Esophagus squamous epithelium (tissue), 5 donors: ENCODE measurements at regions not wholly inside any gene's neighbourhood (a gene's known extent, or its start where the extent isn't known, plus 50 kb on each side); places are given as distances from the start of the nearest gene placed in this dataset.
"Not testable (repeated sequence)": the region's sequence is repeated elsewhere in the genome, so short reads cannot be mapped to it uniquely, and the experiment has no call there.

ENCODE experiments used
- DNase-seq: peaks from one replicate; lab custom pipeline; 2025; lab: John Stamatoyannopoulos, UW
- H3K27ac ChIP-seq, 4 donors: fragments of 200-600 bp; sonication (generic); one replicate each; pipeline ENCODE4 v1.5.1; 2016 to 2019; ENCODE audit warnings: mild to moderate bottlenecking in 1 of 4
- H3K27me3 ChIP-seq, 4 donors: fragments of 200-600 bp; sonication (generic); 1 replicate in 3 of 4; 2 replicates in 1 of 4; pipeline versions ENCODE4 v1.5.1 to v1.6.0; 2017 to 2021; ENCODE audit warnings: antibody characterized with exemption in 1 of 4
- H3K36me3 ChIP-seq, 3 donors: fragments of 200-600 bp; sonication (generic); one replicate each; pipeline ENCODE4 v1.5.1; 2016 to 2019
- H3K4me1 ChIP-seq, 3 donors: fragments of 200-600 bp; sonication (generic); one replicate each; pipeline ENCODE4 v1.5.1; 2017 to 2019
- H3K4me3 ChIP-seq, 4 donors: fragments of 200-600 bp; sonication (generic); 1 replicate in 3 of 4; 2 replicates in 1 of 4; pipeline ENCODE4 v1.5.1; 2016 to 2019; ENCODE audit warnings: mild to moderate bottlenecking in 2 of 4, moderate library complexity in 1 of 4
- H3K9me3 ChIP-seq, 3 donors: fragments of 200-600 bp; sonication (generic); one replicate each; pipeline ENCODE4 v1.5.1; 2016 to 2019
- POLR2A ChIP-seq, 4 donors: fragments of 450-650 bp; IDR thresholded peaks; one replicate each; pipeline ENCODE4 v1.6.1; 2017; ENCODE audit warnings: antibody characterized with exemption in 4 of 4, mild to moderate bottlenecking in 4 of 4, moderate library complexity in 3 of 4
- WGBS, 2 donors: methylation state at CpG; one replicate each; pipeline ENCODE4 v1.1.5; 2018; 5-methylcytosine and 5-hydroxymethylcytosine counted together
- intact Hi-C: fragments of 100-400 bp; cut with DNase I; formaldehyde crosslinking; loops from one replicate; pipeline ENCODE4 v1.15.0; 2022
- TF ChIP-seq, protein P1 (sequence below), 6 experiments: fragments of 450-650 bp in 4 of 6; fragments of 200-600 bp in 2 of 6; sonication (generic) in 2 of 6; IDR thresholded peaks; one replicate each; pipeline ENCODE4 v1.5.1; 2016 to 2019; ENCODE audit warnings: antibody characterized with exemption in 6 of 6, mild to moderate bottlenecking in 4 of 6, moderate library complexity in 4 of 6
- donor health status: DM: yes; HTN: yes; CAD: no.

DNA sequence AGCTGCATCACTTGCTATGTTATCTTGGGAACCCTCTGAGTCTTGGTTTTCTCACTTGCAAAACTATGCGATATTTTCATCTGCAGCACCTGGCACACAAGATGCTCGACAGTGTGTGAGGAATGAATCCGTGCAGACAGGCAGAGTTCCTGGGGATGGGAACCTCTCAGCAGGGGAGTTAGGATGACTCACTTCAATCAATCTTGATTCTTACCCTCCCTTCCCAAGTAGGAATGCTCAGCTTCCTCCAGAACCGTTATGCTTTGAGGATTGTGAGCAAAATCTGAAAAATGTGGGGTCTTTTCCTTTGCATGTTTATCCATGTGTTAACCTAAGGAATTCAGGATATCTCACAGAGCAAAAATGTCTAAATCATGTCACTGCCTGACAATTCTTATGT, 68.9 kb upstream of the HNF1B start:
- H3K36me3 ChIP-seq: no peaks in the 10 kb centered on the region
- no peaks in the 10 kb centered on the region for H3K9me3 ChIP-seq
- no peak for TF ChIP-seq POLR2A (IDR thresholded peaks at IDR 0.05)
- TF ChIP-seq, protein P1, sequence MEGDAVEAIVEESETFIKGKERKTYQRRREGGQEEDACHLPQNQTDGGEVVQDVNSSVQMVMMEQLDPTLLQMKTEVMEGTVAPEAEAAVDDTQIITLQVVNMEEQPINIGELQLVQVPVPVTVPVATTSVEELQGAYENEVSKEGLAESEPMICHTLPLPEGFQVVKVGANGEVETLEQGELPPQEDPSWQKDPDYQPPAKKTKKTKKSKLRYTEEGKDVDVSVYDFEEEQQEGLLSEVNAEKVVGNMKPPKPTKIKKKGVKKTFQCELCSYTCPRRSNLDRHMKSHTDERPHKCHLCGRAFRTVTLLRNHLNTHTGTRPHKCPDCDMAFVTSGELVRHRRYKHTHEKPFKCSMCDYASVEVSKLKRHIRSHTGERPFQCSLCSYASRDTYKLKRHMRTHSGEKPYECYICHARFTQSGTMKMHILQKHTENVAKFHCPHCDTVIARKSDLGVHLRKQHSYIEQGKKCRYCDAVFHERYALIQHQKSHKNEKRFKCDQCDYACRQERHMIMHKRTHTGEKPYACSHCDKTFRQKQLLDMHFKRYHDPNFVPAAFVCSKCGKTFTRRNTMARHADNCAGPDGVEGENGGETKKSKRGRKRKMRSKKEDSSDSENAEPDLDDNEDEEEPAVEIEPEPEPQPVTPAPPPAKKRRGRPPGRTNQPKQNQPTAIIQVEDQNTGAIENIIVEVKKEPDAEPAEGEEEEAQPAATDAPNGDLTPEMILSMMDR (IDR thresholded peaks at IDR 0.05): no peak
- intact Hi-C loops: no loop called here
- peaks cover 0 to 7% (median 0%) of the 10 kb centered on the region in 3 donors for H3K4me1 ChIP-seq
- peaks cover 0 to 50% (median 0%) of the 10 kb centered on the region in 4 donors for H3K27me3 ChIP-seq
- no peak overlapping the region for H3K27ac ChIP-seq
- 22 to 38% methylated on average over 4 of the region's 4 CpGs for WGBS, 2 donors
- no peak for DNase-seq
- H3K4me3 ChIP-seq: no peak overlapping the region

DNA sequence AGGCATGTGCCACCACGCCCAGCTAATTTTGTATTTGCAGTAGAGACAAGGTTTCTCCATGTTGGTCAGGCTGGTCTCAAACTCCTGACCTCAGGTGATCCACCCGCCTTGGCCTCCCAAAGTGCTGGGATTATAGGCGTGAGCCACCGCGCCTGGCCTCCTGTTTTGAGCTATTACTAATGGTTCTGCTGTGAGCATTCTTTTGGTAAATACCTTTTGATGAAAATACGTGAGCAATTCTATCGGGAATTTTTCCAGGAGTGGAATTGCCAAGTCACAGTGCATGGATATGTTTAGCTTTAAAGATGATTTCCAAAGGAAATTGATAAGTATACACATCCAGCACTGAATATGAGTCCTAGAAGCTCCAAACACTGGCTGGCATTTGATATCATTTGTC, 64.0 kb upstream of the HNF1B start:
- H3K4me3 ChIP-seq, H3K36me3 ChIP-seq, intact Hi-C loops, H3K27ac ChIP-seq, H3K9me3 ChIP-seq, DNase-seq, H3K4me1 ChIP-seq: not testable (repeated sequence)
- WGBS, 2 donors: 56 to 83% methylated on average over 5 to 7 of the region's 7 CpGs
- H3K27me3 ChIP-seq: peaks cover 0 to 28% (median 0%) of the 10 kb centered on the region in 4 donors

DNA sequence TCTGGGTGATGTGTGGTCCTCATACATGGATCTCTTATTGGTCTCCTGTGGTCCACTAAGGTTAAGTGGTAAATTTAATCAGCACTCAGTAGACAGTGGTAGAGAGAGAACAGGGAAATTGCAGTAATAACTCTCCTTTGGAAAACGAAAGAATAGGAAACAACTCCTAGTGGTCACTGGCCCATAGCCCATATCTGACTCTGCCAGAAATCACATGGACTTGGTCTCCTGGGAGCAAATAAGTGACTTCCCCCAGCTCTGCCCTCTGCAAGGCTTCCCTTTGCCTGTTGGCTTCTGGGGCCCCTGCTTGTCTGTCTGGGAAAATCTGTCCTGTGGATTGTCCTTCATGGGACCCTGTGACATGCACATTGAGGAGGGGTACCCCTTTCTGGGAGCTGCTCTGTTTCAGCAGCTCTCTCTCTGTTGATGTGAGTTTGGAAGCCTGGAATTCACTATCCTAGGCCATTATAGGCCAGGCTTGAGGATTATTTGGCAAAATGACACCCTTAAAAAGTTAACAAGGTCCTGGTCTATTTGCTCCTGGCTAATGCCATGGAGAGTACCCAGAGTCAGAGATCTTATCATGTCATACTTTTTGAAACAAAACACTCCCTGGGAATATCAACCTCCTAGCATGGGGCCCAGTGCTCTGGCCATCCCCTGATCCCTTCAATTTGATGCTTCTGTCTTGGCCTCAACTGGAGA, 58.0 kb upstream of the HNF1B start:
- no peak overlapping the region for H3K27ac ChIP-seq
- H3K36me3 ChIP-seq: no peaks in the 10 kb centered on the region
- no peaks in the 10 kb centered on the region for H3K9me3 ChIP-seq
- WGBS, 2 donors: 7% methylated on average over 1 of the region's 1 CpG
- no peak for TF ChIP-seq POLR2A (IDR thresholded peaks at IDR 0.05)
- TF ChIP-seq, protein P1 (IDR thresholded peaks at IDR 0.05): no peak
- no peaks in the 10 kb centered on the region for H3K27me3 ChIP-seq
- intact Hi-C loops: no loop called here
- DNase-seq: no peak
- H3K4me1 ChIP-seq: no peaks in the 10 kb centered on the region
- no peak overlapping the region for H3K4me3 ChIP-seq

DNA sequence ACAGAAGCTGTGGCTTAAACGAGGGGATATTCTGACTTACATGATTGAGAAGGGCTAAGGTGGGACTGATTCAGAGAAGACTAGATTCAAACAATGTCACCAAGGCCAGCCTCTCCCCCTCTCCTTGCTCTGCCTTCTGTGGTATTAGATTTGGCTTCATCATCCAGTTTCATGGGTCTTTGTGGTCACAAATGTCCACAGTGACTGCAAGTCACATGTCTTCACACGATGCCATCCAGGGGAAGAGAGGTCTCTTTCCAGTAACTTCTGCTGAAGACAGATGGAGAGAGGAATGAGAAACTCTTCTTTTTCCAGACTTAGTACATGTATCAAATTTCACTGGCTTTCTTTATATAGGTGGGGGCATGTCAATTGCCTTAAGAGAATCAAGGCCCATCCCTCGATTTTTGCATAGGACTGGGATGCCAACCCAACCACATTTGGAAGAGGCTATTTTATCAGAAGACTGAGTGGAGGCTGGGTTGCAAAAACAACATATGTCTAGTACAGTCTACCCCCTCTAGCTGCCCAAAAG, 57.3 kb upstream of the HNF1B start:
- DNase-seq: no peak
- no peaks in the 10 kb centered on the region for H3K36me3 ChIP-seq
- intact Hi-C loops: no loop called here
- WGBS, 2 donors: 57 to 68% methylated on average over 3 of the region's 3 CpGs
- no peaks in the 10 kb centered on the region for H3K9me3 ChIP-seq
- H3K27ac ChIP-seq: no peak overlapping the region
- peaks cover 0 to 3% (median 0%) of the 10 kb centered on the region in 4 donors for H3K27me3 ChIP-seq
- H3K4me1 ChIP-seq: no peaks in the 10 kb centered on the region
- TF ChIP-seq, protein P1 (IDR thresholded peaks at IDR 0.05): no peak
- no peak for TF ChIP-seq POLR2A (IDR thresholded peaks at IDR 0.05)
- H3K4me3 ChIP-seq: no peak overlapping the region

DNA sequence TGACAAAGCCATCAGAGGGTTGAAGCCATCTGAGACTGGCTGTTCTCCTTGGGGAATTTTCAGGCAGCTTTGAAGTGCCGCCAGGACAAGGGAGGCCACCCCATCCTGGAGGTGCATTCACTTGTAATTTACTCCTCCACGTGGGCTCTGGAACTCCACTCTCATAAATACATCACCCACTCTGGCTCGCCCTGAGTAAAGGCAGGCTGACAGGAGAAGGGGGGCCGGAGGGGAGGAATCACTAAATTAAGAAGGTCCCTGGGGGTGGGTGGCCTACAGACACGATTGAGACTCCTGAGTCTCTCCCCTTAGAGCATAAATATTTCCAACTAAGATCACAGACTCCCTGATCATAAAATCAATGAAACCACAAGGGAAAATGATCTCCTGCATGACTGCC, 56.3 kb upstream of the HNF1B start:
- DNase-seq: no peak
- 54 to 60% methylated on average over 2 to 4 of the region's 5 CpGs for WGBS, 2 donors
- Histone ChIP-seq H3K27me3 (peaks cover 0 to 12% (median 0%) of the 10 kb centered on the region in 4 donors), H3K9me3 (no peaks in the 10 kb centered on the region), H3K27ac (no peak overlapping the region), H3K36me3 (no peaks in the 10 kb centered on the region), H3K4me3 (no peak overlapping the region), H3K4me1 (no peaks in the 10 kb centered on the region)
- intact Hi-C loops: no loop called here
- TF ChIP-seq POLR2A (IDR thresholded peaks at IDR 0.05): no peak

DNA sequence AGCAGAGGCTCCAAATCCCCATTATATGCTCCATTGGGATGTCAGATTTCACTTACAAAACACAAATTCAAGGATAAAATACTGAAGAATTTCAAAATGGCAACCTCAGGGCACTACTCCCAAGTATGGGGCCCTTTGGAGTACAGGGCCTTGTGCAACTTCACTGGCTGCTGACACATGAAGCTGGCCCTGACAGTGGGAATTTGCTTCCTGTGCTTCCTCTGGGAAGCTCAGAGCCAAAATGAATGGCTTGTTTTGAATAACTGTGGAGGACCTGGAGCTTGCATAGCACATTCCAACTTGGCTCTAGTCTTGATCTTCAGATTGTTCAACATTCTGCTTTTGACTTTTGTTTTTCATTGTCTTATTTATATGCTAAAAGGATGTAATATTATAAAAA, 52.3 kb upstream of the HNF1B start:
- Histone ChIP-seq H3K4me3 (no peak overlapping the region), H3K9me3 (no peaks in the 10 kb centered on the region), H3K27me3 (peaks cover 0 to 38% (median 0%) of the 10 kb centered on the region in 4 donors), H3K36me3 (no peaks in the 10 kb centered on the region), H3K4me1 (no peaks in the 10 kb centered on the region), H3K27ac (no peak overlapping the region)
- DNase-seq: no peak
- intact Hi-C loops: no loop called here
- TF ChIP-seq POLR2A (IDR thresholded peaks at IDR 0.05): no peak
- TF ChIP-seq, protein P1 (IDR thresholded peaks at IDR 0.05): no peak
